GM20431 (cell line): ENCODE measurements at regions not wholly inside any gene's neighbourhood (a gene's known extent, or its start where the extent isn't known, plus 50 kb on each side); places are given as distances from the start of the nearest gene placed in this dataset.

Experiments used
- in situ Hi-C: fragments of 300-500 bp; cut with MseI, MboI; formaldehyde crosslinking; loops from one replicate; pipeline ENCODE4 v1.15.0; 2020; ENCODE audit warnings: low sequenced_read_pairs; ENCODE audit not compliant: unreplicated experiment

GRCh38 chr7:81491573-81491972, 278.3 kb downstream of the HGF start:
- in situ Hi-C loops, result loop anchor here (25.0 kb wide), 2 partner anchors 1071 to 1246 kb away; no protein-coding TSS in a partner anchor

GRCh38 chr7:81488210-81488609, 281.6 kb downstream of the HGF start:
- in situ Hi-C loops, result loop anchor here (25.0 kb wide), 2 partner anchors 1074 to 1249 kb away; no protein-coding TSS in a partner anchor

DNA sequence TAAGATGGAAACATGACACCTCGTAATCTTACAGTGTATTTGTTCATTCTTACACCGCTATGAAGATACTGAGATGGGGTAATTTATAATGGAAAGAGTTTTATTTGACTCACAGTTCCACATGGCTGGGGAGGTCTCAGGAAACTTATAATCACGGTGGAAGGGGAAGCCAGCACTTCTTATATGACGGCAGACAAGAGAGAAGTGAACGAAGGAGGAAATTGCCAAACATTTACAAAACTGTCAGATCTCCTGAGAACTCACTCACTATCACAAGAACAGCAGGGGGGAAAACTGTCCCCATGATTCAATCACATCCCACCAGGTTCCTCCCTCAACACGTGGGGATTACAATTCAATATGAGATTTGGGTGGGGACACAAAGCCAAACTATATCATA, 282.3 kb downstream of the HGF start:
- in situ Hi-C loops, result loop anchor here (25.0 kb wide), 2 partner anchors 1075 to 1250 kb away; no protein-coding TSS in a partner anchor

- in situ Hi-C loops, result loop anchor here (25.0 kb wide), 2 partner anchors 1078 to 1253 kb away; no protein-coding TSS in a partner anchor
Observed at GRCh38 chr7:81484261-81484660, 285.6 kb downstream of the HGF start.

DNA sequence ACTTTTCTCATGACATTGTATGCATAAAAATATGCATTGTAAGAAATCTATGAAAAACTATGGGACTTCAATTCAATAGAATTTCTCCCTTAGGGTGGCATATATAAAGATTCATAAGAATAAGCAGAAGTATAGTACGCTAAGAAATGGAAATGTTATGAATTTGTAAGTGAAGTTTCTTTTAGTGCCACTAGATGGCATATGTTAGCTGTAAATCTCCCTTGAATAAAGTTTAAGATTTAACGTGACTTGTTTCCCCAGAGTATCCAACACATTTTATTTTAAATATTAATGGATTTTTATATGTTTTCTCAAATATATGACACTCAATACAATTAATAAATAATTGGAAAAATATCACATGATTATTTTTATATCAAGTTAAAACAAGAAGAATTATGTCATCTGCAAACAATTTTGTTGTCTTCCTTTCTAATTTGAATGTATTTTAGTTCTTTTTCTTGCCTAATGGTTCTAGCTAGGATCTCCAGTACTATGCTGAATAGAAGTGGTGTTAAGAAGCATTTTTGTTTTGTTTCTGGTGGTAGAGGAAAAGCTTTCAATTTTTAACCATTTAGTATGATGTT, 287.2 kb downstream of the HGF start:
- in situ Hi-C loops, result loop anchor here (25.0 kb wide), 2 partner anchors 1080 to 1255 kb away; no protein-coding TSS in a partner anchor

GRCh38 chr7:81478664-81479063, 291.2 kb downstream of the HGF start:
- in situ Hi-C loops, result loop anchor here (25.0 kb wide), 2 partner anchors 1084 to 1259 kb away; no protein-coding TSS in a partner anchor

DNA sequence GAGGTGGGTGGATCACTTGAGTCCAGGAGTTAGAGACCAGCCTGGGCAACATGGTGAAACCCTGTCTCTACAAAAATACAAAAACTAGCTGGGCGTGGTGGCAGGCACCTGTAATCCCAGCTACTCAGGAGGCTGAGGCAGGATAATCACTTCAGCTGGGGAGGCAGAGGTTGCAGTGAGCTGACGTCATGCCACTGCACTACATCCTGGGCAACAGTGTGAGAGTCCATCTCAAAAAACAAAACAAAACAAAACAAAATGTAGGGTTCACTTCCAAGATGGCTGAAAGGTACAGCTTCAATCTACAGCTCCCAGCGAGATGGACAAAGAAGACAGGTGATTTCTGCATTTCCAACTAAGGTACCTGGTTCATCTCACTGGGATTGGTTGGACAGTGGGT, 291.6 kb downstream of the HGF start:
- in situ Hi-C loops, result loop anchor here (25.0 kb wide), 2 partner anchors 1084 to 1259 kb away; no protein-coding TSS in a partner anchor

- in situ Hi-C loops, result loop anchor here (25.0 kb wide), 1 partner anchor 786 kb away; no protein-coding TSS in a partner anchor
Observed at GRCh38 chr7:81473236-81473635, 296.6 kb downstream of the HGF start.

- in situ Hi-C loops, result loop anchor here (25.0 kb wide), 1 partner anchor 784 kb away; no protein-coding TSS in a partner anchor
Observed at GRCh38 chr7:81470724-81471379, 299.0 kb downstream of the HGF start.

DNA sequence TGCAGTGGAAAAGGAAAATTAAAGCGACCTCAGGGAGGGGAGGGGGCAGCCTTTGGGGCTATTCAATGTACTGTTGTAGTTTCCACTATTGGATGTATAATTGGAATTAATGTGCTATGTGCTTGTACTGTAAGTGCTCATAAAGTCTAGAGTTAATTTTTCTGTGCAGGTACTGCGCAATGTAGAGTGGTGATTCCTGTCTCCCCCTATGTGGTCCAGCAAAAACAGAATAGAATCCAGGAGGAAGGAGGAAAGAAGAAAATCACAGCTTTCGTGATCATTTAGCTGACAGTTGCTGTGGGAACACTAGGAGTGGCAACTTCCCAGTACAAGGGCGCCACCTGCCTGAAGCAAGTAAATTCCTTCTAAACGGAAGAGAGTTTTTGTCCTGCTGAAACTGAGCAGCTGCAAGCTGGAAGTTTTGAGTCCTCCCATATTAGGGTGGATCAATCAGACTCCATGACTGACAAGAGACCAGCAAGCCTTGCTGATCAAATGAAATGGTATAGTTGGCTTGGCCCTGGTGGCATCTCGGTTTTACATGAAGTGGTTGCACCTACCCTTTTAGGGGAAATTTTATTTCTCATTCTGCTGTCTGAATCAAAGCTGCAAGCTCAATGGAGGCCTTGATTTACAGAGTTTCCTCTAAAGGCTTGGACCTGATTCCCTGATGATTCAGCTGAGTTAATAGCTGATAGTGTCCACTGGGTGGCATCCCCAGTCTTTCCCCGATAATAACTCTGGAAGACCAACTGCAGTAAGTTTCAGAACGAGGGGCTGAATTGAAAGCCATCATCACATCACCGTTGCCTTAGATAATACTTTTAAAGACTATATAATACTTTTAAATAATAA, 299.8 kb downstream of the HGF start:
- in situ Hi-C loops, result loop anchor here (25.0 kb wide), 1 partner anchor 783 kb away; no protein-coding TSS in a partner anchor

DNA sequence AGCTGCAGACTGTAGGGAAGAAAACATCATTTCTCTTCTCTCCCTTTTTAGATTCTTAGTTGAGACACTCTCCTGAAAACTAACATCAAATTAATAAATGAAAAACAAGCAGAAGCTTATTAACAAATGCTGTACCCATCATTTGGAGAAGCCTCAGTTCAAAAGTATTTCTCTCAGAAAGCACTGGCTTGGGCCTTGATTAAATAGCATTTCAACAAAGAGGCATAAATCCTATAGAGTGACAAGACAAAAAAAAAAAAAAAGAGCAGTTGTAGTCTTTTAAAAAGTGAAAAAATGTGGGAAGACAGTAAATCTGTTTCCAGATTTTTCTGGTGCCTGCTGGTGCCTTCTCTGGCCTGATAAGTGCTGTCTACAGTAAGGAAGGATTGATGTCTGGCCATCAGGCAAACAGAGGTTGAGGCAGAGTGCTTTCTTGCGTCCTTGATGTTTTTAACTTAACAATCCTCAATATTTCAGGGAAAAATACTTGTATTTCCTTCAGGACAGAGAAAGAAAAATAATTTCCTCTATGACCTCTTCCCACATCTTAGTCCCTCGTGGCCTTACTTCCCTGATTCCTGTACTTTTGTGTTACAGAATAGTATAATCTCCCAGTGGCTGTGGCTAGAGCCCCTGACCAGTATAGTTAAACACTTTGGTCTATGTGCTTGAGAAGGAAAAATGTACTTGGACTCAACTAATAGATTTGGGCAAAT, 300.5 kb downstream of the HGF start:
- in situ Hi-C loops, result loop anchor here (25.0 kb wide), 1 partner anchor 782 kb away; no protein-coding TSS in a partner anchor

DNA sequence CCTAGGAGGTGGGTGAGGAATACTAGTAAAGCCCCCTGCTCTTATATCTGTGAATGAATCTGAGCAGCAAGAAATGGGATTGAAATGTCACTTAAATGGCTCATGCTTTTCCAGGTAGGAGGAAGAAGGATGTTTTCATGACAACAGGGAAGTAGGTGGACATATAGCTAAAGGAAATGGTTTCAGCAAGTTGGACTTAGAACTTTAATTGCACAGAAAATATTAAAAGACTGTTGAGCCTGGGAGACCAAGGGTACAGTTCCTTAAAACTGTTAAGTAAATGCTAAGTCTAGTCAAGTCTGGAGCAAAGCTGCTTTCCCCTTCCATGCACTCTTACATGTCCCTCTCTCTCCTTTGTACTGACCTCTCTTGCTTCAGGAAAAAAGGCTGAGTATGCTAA, 301.3 kb downstream of the HGF start:
- in situ Hi-C loops, result loop anchor here (25.0 kb wide), 1 partner anchor 781 kb away; no protein-coding TSS in a partner anchor

GRCh38 chr7:81467964-81468363, 301.9 kb downstream of the HGF start:
- in situ Hi-C loops, result loop anchor here (25.0 kb wide), 1 partner anchor 781 kb away; no protein-coding TSS in a partner anchor

DNA sequence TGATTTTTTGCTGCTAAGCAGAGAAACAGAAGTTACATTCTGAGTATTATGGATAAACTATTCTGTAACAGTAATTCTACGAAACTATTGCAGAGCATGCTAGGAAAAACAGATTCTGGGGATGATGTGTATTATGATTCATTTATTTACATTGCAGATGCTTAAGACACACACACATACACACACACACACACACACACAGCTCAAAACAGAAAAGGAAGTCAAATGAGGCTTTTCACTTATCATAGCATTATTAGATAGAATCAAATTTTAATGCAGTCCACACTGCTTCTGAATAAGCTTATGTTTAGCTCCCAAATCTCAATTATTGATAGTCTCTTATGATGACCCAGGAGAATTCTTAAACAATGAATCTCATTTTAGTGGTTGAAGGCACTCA, 307.2 kb downstream of the HGF start:
- in situ Hi-C loops, result loop anchor here (25.0 kb wide), 1 partner anchor 775 kb away; no protein-coding TSS in a partner anchor

GRCh38 chr7:81460250-81461045, 309.4 kb downstream of the HGF start:
- in situ Hi-C loops, result loop anchor here (25.0 kb wide), 1 partner anchor 773 kb away; no protein-coding TSS in a partner anchor

- in situ Hi-C loops, result loop anchor here (25.0 kb wide), 1 partner anchor 772 kb away; no protein-coding TSS in a partner anchor
Observed at GRCh38 chr7:81459485-81459884, 310.4 kb downstream of the HGF start.

- in situ Hi-C loops, result loop anchor here (25.0 kb wide), 1 partner anchor 771 kb away; no protein-coding TSS in a partner anchor
Observed at GRCh38 chr7:81457852-81458522, 311.9 kb downstream of the HGF start.

GRCh38 chr7:81453770-81454169, 316.1 kb downstream of the HGF start:
- in situ Hi-C loops, result loop anchor here (25.0 kb wide), 1 partner anchor 766 kb away; no protein-coding TSS in a partner anchor
